WTC11 (cell line): ENCODE measurements at regions not wholly inside any gene's neighbourhood (a gene's known extent, or its start where the extent isn't known, plus 50 kb on each side); places are given as distances from the start of the nearest gene placed in this dataset.

Experiments
- ATAC-seq: fragments of 200-7000 bp; cut with Tn5 transposase; 2 replicates; pipeline ENCODE4 v1.10.0; 2021; ENCODE audit warnings: mild to moderate bottlenecking, moderate library complexity
- CTCF ChIA-PET: fragments of 300-600 bp; sonication (Branson Sonifier 250); formaldehyde crosslinking; loops from one replicate; lab custom pipeline; 2021; ENCODE audit warnings: antibody characterized with exemption; lab: Charles Lee
- POLR2A ChIA-PET: fragments of 350-600 bp; sonication (Branson Sonifier 250); formaldehyde crosslinking; loops from one replicate; lab custom pipeline; 2021; ENCODE audit warnings: antibody characterized with exemption; lab: Charles Lee
- DNase-seq: peaks from one replicate; pipeline ENCODE4 v3.0.0; 2021; ENCODE audit warnings: low spot score
- H3K27ac Mint-ChIP-seq: 2 replicates; pipeline ENCODE4 v1.8.0; 2021; ENCODE audit warnings: mixed read lengths
- H3K27me3 Mint-ChIP-seq: 2 replicates; pipeline ENCODE4 v1.8.0; 2021; ENCODE audit warnings: low read depth, mild to moderate bottlenecking, moderate library complexity, mixed read lengths
- H3K36me3 Mint-ChIP-seq: 2 replicates; pipeline ENCODE4 v1.8.0; 2021; ENCODE audit warnings: mixed read lengths
- H3K4me1 Mint-ChIP-seq: 2 replicates; pipeline ENCODE4 v1.8.0; 2022; ENCODE audit warnings: mixed read lengths
- H3K4me3 Mint-ChIP-seq: 2 replicates; pipeline ENCODE4 v1.8.0; 2021; ENCODE audit warnings: mild to moderate bottlenecking, moderate library complexity, mixed read lengths
- H3K9me3 Mint-ChIP-seq: 2 replicates; pipeline ENCODE4 v1.8.0; 2021; ENCODE audit warnings: mixed read lengths
- OVOL2 ChIP-seq: fragments of 250-450 bp; sonication (Bioruptor Pico); IDR thresholded peaks from 2 replicates; pipeline ENCODE4 v1.9.0; 2021; ENCODE audit warnings: mild to moderate bottlenecking, borderline replicate concordance
- RORB ChIP-seq: fragments of 250-450 bp; sonication (Bioruptor Pico); IDR thresholded peaks from 2 replicates; pipeline ENCODE4 v1.9.0; 2021; ENCODE audit warnings: mild to moderate bottlenecking
- SMAD3 ChIP-seq: sonication (generic); formaldehyde crosslinking; IDR thresholded peaks from 2 replicates; pipeline ENCODE4 v1.8.0; 2022; ENCODE audit warnings: missing genetic modification reagents, mild to moderate bottlenecking, borderline replicate concordance
- SOX15 ChIP-seq: fragments of 250-450 bp; sonication (Bioruptor Pico); IDR thresholded peaks from 2 replicates; pipeline ENCODE4 v1.9.0; 2021; ENCODE audit warnings: mild to moderate bottlenecking
- TF ChIP-seq, protein P1 (sequence below): sonication (generic); formaldehyde crosslinking; IDR thresholded peaks from 2 replicates; pipeline ENCODE4 v1.8.1; 2022; ENCODE audit warnings: mild to moderate bottlenecking, moderate library complexity, missing genetic modification reagents
- TF ChIP-seq, protein P2 (sequence below): fragments of 250-450 bp; sonication (Bioruptor Pico); conservative IDR thresholded peaks from 2 replicates; pipeline ENCODE4 v1.9.0; 2021; ENCODE audit warnings: mild to moderate bottlenecking
- TF ChIP-seq, protein P3 (sequence below): sonication (generic); formaldehyde crosslinking; IDR thresholded peaks from 2 replicates; pipeline ENCODE4 v1.8.0; 2022; ENCODE audit warnings: missing genetic modification reagents
- TF ChIP-seq, protein P4 (sequence below): fragments of 250-450 bp; sonication (Bioruptor Pico); IDR thresholded peaks from 2 replicates; pipeline ENCODE4 v1.9.0; 2021; ENCODE audit warnings: mild to moderate bottlenecking
- TF ChIP-seq, protein P5 (sequence below): fragments of 250-450 bp; sonication (Bioruptor Pico); IDR thresholded peaks from 2 replicates; pipeline ENCODE4 v2.1.2; 2022; ENCODE audit warnings: mild to moderate bottlenecking, moderate library complexity
- TF ChIP-seq, protein P6 (sequence below): fragments of 250-450 bp; sonication (Bioruptor Pico); IDR thresholded peaks from 2 replicates; pipeline ENCODE4 v1.9.0; 2021; ENCODE audit warnings: mild to moderate bottlenecking, borderline replicate concordance

DNA sequence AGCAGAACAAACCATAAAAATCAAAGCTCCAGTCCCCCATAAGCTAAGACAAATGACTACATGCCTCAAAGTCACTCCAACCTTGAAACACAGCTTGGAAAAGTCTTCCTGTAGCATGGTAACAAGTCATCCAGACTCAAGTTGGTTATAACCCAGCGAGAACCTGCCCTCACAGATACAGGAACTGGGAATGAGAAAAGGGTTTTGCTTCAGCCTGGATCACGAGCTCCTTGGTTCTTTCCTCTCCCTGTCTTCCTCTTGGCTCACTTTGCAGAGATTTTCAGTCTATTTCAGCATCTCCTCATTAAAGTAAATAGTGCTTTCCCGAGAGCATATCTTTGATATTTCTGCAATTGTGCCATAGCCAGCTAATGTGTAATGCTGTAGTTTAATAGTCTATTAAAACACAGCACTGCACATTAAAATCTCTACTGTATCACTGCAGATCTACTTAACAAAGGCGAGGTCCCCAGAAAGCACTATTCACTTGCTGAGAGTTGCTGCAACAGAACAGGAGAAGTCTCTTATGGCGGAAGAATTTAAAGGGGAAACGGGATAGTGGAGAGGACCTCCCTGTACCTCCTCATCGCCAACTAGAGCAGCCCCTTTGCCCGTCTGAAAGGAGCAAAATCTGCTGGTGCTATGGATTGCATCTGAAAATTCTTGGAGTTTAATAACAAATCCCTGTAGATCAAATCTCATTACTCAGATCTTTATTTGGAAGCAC, 249.3 kb upstream of the GATB start (continued):
- TF ChIP-seq, protein P1, sequence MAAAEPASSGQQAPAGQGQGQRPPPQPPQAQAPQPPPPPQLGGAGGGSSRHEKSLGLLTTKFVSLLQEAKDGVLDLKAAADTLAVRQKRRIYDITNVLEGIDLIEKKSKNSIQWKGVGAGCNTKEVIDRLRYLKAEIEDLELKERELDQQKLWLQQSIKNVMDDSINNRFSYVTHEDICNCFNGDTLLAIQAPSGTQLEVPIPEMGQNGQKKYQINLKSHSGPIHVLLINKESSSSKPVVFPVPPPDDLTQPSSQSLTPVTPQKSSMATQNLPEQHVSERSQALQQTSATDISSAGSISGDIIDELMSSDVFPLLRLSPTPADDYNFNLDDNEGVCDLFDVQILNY (CRISPR knock-in tag) = no peak
- TF ChIP-seq SOX15 (CRISPR knock-in tag) = no peak
- TF ChIP-seq, all 79 proteins: peak for 0

DNA sequence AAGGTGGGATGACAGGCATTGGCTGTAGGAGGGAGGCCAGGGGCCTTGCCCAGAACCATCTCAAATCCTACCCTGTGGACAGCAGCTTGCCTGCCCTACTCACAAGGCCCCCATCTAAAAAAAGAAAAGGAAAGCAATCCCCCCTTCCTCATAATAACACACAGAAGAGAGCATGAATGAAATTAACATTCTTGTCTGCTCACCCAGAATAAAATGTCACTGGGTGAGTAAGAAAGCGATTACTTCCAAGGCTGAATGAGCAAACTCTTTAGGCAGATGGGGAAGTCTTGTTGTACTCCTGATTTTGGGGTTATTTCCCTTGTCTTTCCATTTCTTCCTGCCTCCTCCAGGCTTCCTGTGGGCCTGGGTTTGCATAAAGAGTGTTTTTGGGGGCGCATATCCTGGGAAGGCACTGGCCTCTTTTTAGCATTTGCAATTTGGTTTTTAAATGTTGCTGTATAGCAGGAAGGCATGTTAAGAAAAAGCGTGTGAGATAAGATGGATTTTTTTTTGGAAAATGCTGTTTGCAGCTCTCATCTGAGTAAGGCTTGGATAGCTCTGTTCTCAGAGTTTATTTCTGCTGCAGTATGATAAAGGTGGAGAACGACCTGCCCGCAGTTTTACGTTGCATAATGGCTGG, 248.3 kb upstream of the GATB start:
- Mint-ChIP-seq H3K4me1 (peaks cover 45% of the 10 kb centered on the region), H3K27me3 (no peaks in the 10 kb centered on the region; the same call in 1 of the 2 replicates), H3K36me3 (peaks cover 11% of the 10 kb centered on the region), H3K27ac (peak overlapping the region; percentile 83), H3K9me3 (peaks cover 22% of the 10 kb centered on the region), H3K4me3 (0 out of 2 replicates have a peak overlapping the region, but pooled peaks have one; percentile 27)
- DNase-seq = no peak
- TF ChIP-seq OVOL2 (CRISPR knock-in tag) (no peak), RORB (CRISPR knock-in tag) (no peak), SMAD3 (CRISPR knock-in tag) (no peak)
- TF ChIP-seq, protein P2, sequence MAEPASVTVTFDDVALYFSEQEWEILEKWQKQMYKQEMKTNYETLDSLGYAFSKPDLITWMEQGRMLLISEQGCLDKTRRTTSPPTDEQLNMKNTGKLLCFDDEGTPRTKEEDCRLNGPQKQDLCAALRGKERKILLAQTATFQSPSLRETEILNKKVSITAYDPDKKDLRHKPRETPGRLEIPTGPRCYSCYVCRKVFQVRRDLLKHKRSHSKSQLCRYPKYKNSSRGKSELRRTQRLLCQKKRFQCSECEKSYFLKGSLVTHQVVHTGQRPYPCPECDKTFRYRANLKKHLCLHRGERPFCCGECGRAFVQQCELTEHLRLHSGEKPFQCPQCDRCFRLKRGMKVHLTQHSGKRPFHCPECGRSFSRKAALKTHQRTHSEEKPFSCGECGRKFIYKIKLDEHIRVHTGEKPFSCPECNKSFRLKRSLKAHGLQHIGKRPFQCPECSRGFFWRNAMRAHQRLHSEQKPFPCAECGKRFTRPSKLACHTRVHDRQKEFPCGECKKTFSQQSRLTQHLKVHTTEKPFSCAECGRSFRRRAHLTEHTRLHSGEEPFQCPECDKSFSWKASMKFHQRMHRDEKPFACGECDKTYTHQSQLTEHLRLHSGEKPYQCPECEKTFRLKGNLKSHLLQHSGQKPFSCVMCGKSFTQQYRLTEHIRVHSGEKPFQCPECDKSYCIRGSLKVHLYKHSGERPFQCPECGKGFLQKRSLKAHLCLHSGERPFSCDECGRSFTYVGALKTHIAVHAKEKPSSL (CRISPR knock-in tag) = no peak
- TF ChIP-seq, protein P3, sequence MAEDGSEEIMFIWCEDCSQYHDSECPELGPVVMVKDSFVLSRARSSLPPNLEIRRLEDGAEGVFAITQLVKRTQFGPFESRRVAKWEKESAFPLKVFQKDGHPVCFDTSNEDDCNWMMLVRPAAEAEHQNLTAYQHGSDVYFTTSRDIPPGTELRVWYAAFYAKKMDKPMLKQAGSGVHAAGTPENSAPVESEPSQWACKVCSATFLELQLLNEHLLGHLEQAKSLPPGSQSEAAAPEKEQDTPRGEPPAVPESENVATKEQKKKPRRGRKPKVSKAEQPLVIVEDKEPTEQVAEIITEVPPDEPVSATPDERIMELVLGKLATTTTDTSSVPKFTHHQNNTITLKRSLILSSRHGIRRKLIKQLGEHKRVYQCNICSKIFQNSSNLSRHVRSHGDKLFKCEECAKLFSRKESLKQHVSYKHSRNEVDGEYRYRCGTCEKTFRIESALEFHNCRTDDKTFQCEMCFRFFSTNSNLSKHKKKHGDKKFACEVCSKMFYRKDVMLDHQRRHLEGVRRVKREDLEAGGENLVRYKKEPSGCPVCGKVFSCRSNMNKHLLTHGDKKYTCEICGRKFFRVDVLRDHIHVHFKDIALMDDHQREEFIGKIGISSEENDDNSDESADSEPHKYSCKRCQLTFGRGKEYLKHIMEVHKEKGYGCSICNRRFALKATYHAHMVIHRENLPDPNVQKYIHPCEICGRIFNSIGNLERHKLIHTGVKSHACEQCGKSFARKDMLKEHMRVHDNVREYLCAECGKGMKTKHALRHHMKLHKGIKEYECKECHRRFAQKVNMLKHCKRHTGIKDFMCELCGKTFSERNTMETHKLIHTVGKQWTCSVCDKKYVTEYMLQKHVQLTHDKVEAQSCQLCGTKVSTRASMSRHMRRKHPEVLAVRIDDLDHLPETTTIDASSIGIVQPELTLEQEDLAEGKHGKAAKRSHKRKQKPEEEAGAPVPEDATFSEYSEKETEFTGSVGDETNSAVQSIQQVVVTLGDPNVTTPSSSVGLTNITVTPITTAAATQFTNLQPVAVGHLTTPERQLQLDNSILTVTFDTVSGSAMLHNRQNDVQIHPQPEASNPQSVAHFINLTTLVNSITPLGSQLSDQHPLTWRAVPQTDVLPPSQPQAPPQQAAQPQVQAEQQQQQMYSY (CRISPR knock-in tag) = no peak
- TF ChIP-seq, protein P4, sequence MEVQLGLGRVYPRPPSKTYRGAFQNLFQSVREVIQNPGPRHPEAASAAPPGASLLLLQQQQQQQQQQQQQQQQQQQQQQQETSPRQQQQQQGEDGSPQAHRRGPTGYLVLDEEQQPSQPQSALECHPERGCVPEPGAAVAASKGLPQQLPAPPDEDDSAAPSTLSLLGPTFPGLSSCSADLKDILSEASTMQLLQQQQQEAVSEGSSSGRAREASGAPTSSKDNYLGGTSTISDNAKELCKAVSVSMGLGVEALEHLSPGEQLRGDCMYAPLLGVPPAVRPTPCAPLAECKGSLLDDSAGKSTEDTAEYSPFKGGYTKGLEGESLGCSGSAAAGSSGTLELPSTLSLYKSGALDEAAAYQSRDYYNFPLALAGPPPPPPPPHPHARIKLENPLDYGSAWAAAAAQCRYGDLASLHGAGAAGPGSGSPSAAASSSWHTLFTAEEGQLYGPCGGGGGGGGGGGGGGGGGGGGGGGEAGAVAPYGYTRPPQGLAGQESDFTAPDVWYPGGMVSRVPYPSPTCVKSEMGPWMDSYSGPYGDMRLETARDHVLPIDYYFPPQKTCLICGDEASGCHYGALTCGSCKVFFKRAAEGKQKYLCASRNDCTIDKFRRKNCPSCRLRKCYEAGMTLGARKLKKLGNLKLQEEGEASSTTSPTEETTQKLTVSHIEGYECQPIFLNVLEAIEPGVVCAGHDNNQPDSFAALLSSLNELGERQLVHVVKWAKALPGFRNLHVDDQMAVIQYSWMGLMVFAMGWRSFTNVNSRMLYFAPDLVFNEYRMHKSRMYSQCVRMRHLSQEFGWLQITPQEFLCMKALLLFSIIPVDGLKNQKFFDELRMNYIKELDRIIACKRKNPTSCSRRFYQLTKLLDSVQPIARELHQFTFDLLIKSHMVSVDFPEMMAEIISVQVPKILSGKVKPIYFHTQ (CRISPR knock-in tag) = no peak
- TF ChIP-seq, protein P5, sequence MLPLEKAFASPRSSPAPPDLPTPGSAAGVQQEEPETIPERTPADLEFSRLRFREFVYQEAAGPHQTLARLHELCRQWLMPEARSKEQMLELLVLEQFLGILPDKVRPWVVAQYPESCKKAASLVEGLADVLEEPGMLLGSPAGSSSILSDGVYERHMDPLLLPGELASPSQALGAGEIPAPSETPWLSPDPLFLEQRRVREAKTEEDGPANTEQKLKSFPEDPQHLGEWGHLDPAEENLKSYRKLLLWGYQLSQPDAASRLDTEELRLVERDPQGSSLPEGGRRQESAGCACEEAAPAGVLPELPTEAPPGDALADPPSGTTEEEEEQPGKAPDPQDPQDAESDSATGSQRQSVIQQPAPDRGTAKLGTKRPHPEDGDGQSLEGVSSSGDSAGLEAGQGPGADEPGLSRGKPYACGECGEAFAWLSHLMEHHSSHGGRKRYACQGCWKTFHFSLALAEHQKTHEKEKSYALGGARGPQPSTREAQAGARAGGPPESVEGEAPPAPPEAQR (CRISPR knock-in tag) = no peak
- TF ChIP-seq, protein P6, sequence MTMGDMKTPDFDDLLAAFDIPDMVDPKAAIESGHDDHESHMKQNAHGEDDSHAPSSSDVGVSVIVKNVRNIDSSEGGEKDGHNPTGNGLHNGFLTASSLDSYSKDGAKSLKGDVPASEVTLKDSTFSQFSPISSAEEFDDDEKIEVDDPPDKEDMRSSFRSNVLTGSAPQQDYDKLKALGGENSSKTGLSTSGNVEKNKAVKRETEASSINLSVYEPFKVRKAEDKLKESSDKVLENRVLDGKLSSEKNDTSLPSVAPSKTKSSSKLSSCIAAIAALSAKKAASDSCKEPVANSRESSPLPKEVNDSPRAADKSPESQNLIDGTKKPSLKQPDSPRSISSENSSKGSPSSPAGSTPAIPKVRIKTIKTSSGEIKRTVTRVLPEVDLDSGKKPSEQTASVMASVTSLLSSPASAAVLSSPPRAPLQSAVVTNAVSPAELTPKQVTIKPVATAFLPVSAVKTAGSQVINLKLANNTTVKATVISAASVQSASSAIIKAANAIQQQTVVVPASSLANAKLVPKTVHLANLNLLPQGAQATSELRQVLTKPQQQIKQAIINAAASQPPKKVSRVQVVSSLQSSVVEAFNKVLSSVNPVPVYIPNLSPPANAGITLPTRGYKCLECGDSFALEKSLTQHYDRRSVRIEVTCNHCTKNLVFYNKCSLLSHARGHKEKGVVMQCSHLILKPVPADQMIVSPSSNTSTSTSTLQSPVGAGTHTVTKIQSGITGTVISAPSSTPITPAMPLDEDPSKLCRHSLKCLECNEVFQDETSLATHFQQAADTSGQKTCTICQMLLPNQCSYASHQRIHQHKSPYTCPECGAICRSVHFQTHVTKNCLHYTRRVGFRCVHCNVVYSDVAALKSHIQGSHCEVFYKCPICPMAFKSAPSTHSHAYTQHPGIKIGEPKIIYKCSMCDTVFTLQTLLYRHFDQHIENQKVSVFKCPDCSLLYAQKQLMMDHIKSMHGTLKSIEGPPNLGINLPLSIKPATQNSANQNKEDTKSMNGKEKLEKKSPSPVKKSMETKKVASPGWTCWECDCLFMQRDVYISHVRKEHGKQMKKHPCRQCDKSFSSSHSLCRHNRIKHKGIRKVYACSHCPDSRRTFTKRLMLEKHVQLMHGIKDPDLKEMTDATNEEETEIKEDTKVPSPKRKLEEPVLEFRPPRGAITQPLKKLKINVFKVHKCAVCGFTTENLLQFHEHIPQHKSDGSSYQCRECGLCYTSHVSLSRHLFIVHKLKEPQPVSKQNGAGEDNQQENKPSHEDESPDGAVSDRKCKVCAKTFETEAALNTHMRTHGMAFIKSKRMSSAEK (CRISPR knock-in tag) = no peak
- peak; percentile 30; the same call in 1 of the 2 replicates for ATAC-seq
- ChIA-PET CTCF (interaction anchor here (1.6 kb wide), 1 partner anchor 208 kb away, joined by 4 read pairs; no protein-coding TSS in a partner anchor), POLR2A (no interaction called here)
